DND-41 (cell line): ENCODE measurements at regions not wholly inside any gene's neighbourhood (a gene's known extent, or its start where the extent isn't known, plus 50 kb on each side); places are given as distances from the start of the nearest gene placed in this dataset.

Experiments used
- ATAC-seq: fragments of 200-7000 bp; cut with Tn5 transposase; 3 replicates; pipeline ENCODE4 v1.9.1; 2021; ENCODE audit warnings: low read depth; ENCODE audit not compliant: insufficient read depth
- DNase-seq: peaks from one replicate; pipeline ENCODE4 v3.0.0-alpha.2; 2020
- H2AFZ ChIP-seq: 2 replicates; pipeline ENCODE4 v1.6.0; 2012; ENCODE audit warnings: low read depth, low read length
- H3K27ac ChIP-seq: 2 replicates; pipeline ENCODE4 v1.5.1; 2012; ENCODE audit warnings: low read length, inconsistent platforms
- H3K27me3 ChIP-seq: fragments of 200-600 bp; sonication (generic); 2 replicates; pipeline ENCODE4 v1.6.0; 2012; ENCODE audit warnings: low read length, mild to moderate bottlenecking, inconsistent platforms; ENCODE audit not compliant: insufficient read depth, poor library complexity
- H3K36me3 ChIP-seq: 2 replicates; pipeline ENCODE4 v1.5.1; 2012; ENCODE audit warnings: low read length, inconsistent platforms; ENCODE audit not compliant: insufficient read depth
- H3K4me1 ChIP-seq: 2 replicates; pipeline ENCODE4 v1.5.1; 2012; ENCODE audit warnings: mild to moderate bottlenecking, low read length; ENCODE audit not compliant: insufficient read depth
- H3K4me2 ChIP-seq: 2 replicates; pipeline ENCODE4 v1.6.0; 2012; ENCODE audit warnings: mild to moderate bottlenecking, moderate library complexity, low read length, inconsistent platforms; ENCODE audit not compliant: insufficient read depth
- H3K4me3 ChIP-seq, 2 experiments: fragments of 200-600 bp in 1 of 2; shearing (Covaris generic) in 1 of 2; 2 replicates each; pipeline ENCODE4 v1.5.1; 2012 to 2016; ENCODE audit warnings: inconsistent platforms in 2 of 2, low read length in 2 of 2, mild to moderate bottlenecking in 2 of 2, low read depth in 1 of 2, moderate library complexity in 1 of 2
- H3K79me2 ChIP-seq: 2 replicates; pipeline ENCODE4 v1.6.0; 2012; ENCODE audit warnings: low read length, inconsistent platforms; ENCODE audit not compliant: insufficient read depth
- H3K9ac ChIP-seq: 2 replicates; pipeline ENCODE4 v1.6.0; 2012; ENCODE audit warnings: low read depth, mild to moderate bottlenecking, inconsistent platforms, low read length, moderate library complexity
- H3K9me3 ChIP-seq: 2 replicates; pipeline ENCODE4 v1.5.1; 2012; ENCODE audit warnings: low read length, moderate library complexity, mild to moderate bottlenecking, inconsistent platforms; ENCODE audit not compliant: insufficient read depth, severe bottlenecking
- H4K20me1 ChIP-seq: 2 replicates; pipeline ENCODE4 v1.6.0; 2012; ENCODE audit warnings: low read length; ENCODE audit not compliant: insufficient read depth
- CTCF ChIP-seq: IDR thresholded peaks from 2 replicates; pipeline ENCODE4 v1.5.1; 2012; ENCODE audit warnings: borderline replicate concordance, low read length, moderate library complexity, mild to moderate bottlenecking; ENCODE audit not compliant: poor library complexity, severe bottlenecking; ENCODE audit errors: extremely low read depth
- EZH2 ChIP-seq: IDR thresholded peaks from 3 replicates; pipeline ENCODE4 v1.6.1; 2012; ENCODE audit warnings: borderline replicate concordance, low read depth, mild to moderate bottlenecking, moderate library complexity, low read length, inconsistent platforms; ENCODE audit not compliant: severe bottlenecking

DNA sequence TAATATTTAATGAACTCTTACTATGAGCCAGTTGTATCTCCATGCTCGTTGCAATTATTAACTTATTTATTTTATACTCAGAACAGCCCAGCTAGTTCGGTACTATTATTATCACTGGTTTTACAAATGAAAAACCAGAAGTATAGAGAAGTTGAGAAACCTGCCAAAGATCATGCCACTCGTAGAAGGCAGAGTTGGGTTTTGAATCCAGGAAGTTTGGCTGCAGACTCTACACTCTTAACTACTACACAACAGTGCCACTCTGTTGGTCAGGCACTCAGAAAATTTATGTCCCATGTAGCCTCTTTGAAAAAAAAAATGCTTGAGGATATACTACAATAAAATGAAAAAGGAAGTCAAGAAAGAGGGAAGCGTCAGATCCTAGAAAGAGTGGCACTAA is 71.5 kb upstream of the ARID2 start:
- Histone ChIP-seq H3K79me2 (no peaks in the 10 kb centered on the region), H3K9ac (no peak overlapping the region), H3K27ac (no peak overlapping the region), H3K4me1 (peaks cover 27% of the 10 kb centered on the region), H3K27me3 (no peaks in the 10 kb centered on the region), H3K4me2 (no peak overlapping the region), H3K9me3 (no peaks in the 10 kb centered on the region), H4K20me1 (no peaks in the 10 kb centered on the region), H2AFZ (no peak overlapping the region), H3K4me3 (no peak overlapping the region), H3K36me3 (no peaks in the 10 kb centered on the region)
- no peak for ATAC-seq
- TF ChIP-seq CTCF (no peak), EZH2 (no peak)
- DNase-seq: no peak

- no peak overlapping the region for H3K4me2 ChIP-seq
- TF ChIP-seq CTCF (no peak), EZH2 (no peak)
- no peak overlapping the region for H3K4me3 ChIP-seq
- no peaks in the 10 kb centered on the region for H3K36me3 ChIP-seq
- no peaks in the 10 kb centered on the region for H3K9me3 ChIP-seq
- no peak for DNase-seq
- H3K9ac ChIP-seq: no peak overlapping the region
- no peak overlapping the region for H3K27ac ChIP-seq
- no peak overlapping the region for H2AFZ ChIP-seq
- H4K20me1 ChIP-seq: no peaks in the 10 kb centered on the region
- no peaks in the 10 kb centered on the region for H3K79me2 ChIP-seq
- ATAC-seq: no peak
- no peaks in the 10 kb centered on the region for H3K27me3 ChIP-seq
- H3K4me1 ChIP-seq: peaks cover 46% of the 10 kb centered on the region
Observed at GRCh38 chr12:45660330-45660729, 69.2 kb upstream of the ARID2 start.

GRCh38 chr12:45663455-45663854 is 66.1 kb upstream of the ARID2 start:
- no peak for TF ChIP-seq CTCF
- no peak for TF ChIP-seq EZH2
- peak; percentile 87 for ATAC-seq

DNA sequence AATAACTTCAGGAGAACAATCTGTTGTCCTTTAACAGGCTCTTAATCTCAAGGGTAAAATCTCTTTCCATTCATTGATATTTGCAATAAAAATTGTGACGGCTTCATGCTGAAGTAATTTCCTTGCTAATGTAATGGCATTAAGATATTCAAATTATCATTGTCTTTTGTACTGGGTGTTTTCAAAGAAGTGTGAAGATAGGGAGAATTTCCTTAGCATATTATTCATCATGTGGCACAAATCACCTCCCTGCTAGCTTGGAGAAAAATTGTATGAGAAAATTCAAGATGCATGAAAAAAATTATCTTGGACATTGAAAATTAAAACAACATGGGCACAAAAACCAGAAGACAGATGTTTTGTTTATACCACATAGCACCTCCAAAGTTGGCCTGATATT is 63.6 kb upstream of the ARID2 start:
- Histone ChIP-seq H3K79me2 (no peaks in the 10 kb centered on the region), H3K36me3 (no peaks in the 10 kb centered on the region), H3K9me3 (no peaks in the 10 kb centered on the region), H3K9ac (no peak overlapping the region), H3K4me2 (no peak overlapping the region), H3K4me3 (no peak overlapping the region), H4K20me1 (no peaks in the 10 kb centered on the region), H3K27ac (no peak overlapping the region), H3K4me1 (peaks cover 71% of the 10 kb centered on the region), H3K27me3 (no peaks in the 10 kb centered on the region), H2AFZ (no peak overlapping the region)
- ATAC-seq: no peak
- no peak for DNase-seq
- no peak for TF ChIP-seq EZH2
- no peak for TF ChIP-seq CTCF

More at GRCh38 chr12:45663455-45663854, 66.1 kb upstream of the ARID2 start:
- H3K36me3 ChIP-seq: no peaks in the 10 kb centered on the region
- H3K4me2 ChIP-seq: peak overlapping the region; percentile 49
- peak overlapping the region; percentile 36 for H3K9ac ChIP-seq
- H4K20me1 ChIP-seq: no peaks in the 10 kb centered on the region
- H3K27me3 ChIP-seq: no peaks in the 10 kb centered on the region
- peaks cover 49% of the 10 kb centered on the region for H3K4me1 ChIP-seq
- H3K27ac ChIP-seq: peak overlapping the region; percentile 76
- peak; percentile 77 for DNase-seq
- H3K4me3 ChIP-seq: peak overlapping the region in 1 of 2 experiments; percentile 31; a peak in 2 of 4 replicates
- H3K9me3 ChIP-seq: no peaks in the 10 kb centered on the region
- H3K79me2 ChIP-seq: no peaks in the 10 kb centered on the region
- peak overlapping the region; percentile 32 for H2AFZ ChIP-seq
